Loucy (cell line): ENCODE measurements at regions not wholly inside any gene's neighbourhood (a gene's known extent, or its start where the extent isn't known, plus 50 kb on each side); places are given as distances from the start of the nearest gene placed in this dataset.

Experiments used
- H2AFZ ChIP-seq: fragments of 200-600 bp; sonication (generic); 2 replicates; pipeline ENCODE4 v1.6.0; 2016; ENCODE audit warnings: antibody characterized with exemption, mild to moderate bottlenecking, low read length, moderate library complexity
- H3F3A ChIP-seq: fragments of 200-600 bp; 2 replicates; pipeline ENCODE4 v1.6.0; 2016; ENCODE audit warnings: antibody characterized with exemption, low read depth, mild to moderate bottlenecking
- H3K27me3 ChIP-seq: fragments of 200-600 bp; sonication (generic); 2 replicates; pipeline ENCODE4 v1.6.1; 2014; ENCODE audit warnings: low read length, mild to moderate bottlenecking; ENCODE audit not compliant: insufficient read depth, poor library complexity, severe bottlenecking
- H3K36me3 ChIP-seq: fragments of 200-600 bp; sonication (generic); 2 replicates; pipeline ENCODE4 v1.6.1; 2016; ENCODE audit warnings: low read length; ENCODE audit not compliant: insufficient read depth
- H3K4me1 ChIP-seq: fragments of 200-600 bp; sonication (generic); 2 replicates; pipeline ENCODE4 v1.5.1; 2014; ENCODE audit warnings: low read length, mild to moderate bottlenecking; ENCODE audit not compliant: insufficient read depth, poor library complexity, severe bottlenecking
- H3K4me2 ChIP-seq: fragments of 200-600 bp; sonication (generic); 2 replicates; pipeline ENCODE4 v1.6.0; 2014; ENCODE audit warnings: antibody characterized with exemption, low read length, low read depth, mild to moderate bottlenecking; ENCODE audit not compliant: poor library complexity, severe bottlenecking
- H3K4me3 ChIP-seq: fragments of 200-600 bp; sonication (generic); 2 replicates; pipeline ENCODE4 v1.5.1; 2014; ENCODE audit warnings: low read length, mild to moderate bottlenecking, mixed read lengths; ENCODE audit not compliant: poor library complexity, severe bottlenecking
- H3K79me2 ChIP-seq: fragments of 200-600 bp; sonication (generic); 2 replicates; pipeline ENCODE4 v1.6.1; 2014; ENCODE audit warnings: low read length; ENCODE audit not compliant: insufficient read depth
- H3K9ac ChIP-seq: fragments of 200-600 bp; sonication (generic); 2 replicates; pipeline ENCODE4 v1.6.0; 2014; ENCODE audit warnings: mild to moderate bottlenecking, low read depth, low read length, moderate library complexity; ENCODE audit not compliant: poor library complexity, severe bottlenecking
- H3K9me2 ChIP-seq: fragments of 200-600 bp; sonication (generic); replicated peaks from 2 replicates; pipeline ENCODE4 v1.6.1; 2016; ENCODE audit warnings: low read depth, low read length, mixed read lengths
- H3K9me3 ChIP-seq: fragments of 200-600 bp; sonication (generic); 2 replicates; pipeline ENCODE4 v1.6.1; 2014; ENCODE audit warnings: mild to moderate bottlenecking, antibody characterized with exemption, low read length, low read depth; ENCODE audit not compliant: insufficient read depth
- H4K20me1 ChIP-seq: fragments of 200-600 bp; sonication (generic); 2 replicates; pipeline ENCODE4 v1.6.0; 2014; ENCODE audit warnings: antibody characterized with exemption, low read length, mild to moderate bottlenecking; ENCODE audit not compliant: insufficient read depth, poor library complexity, severe bottlenecking
- CTCF ChIP-seq: fragments of 200-600 bp; sonication (generic); conservative IDR thresholded peaks from 2 replicates; pipeline ENCODE4 v1.5.1; 2014; ENCODE audit warnings: mild to moderate bottlenecking, antibody characterized with exemption, low read length
- EZH2phosphoT487 ChIP-seq: fragments of 200-600 bp; IDR thresholded peaks from 2 replicates; pipeline ENCODE4 v1.6.1; 2018; ENCODE audit warnings: antibody characterized with exemption, mild to moderate bottlenecking, moderate library complexity, borderline replicate concordance

DNA sequence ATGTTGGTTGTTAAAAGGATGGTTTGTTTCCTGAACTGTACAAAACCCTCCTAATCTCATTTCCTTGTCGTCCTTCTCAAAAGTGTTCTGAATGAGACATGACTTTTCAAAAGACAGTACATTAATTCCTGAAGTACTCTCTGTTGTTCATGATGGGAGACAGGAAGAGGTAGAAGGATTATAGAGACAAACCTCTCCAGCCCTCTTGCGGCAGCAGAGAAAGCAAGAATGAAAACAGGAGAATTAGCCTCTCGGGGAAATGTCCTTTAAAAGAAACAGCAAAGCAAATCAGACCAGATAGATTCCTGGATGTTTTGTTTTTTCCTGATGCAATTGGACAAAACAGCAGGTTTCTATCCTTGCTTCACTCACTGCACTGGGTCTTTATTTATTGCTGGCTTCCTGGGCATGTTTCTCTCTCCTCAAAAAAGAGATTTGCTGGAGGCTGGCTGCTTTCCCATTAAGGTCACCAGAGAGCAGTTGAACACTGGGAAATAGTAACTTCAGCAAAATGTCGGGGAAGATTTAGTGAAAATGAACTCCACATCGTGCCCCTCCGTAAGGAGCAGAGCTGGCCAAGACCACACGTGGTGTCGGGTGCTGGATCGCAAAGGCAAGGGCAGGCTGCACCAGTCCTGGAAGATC is 145.8 kb upstream of the SYT6 start:
- Histone ChIP-seq H3K4me1 (no peaks in the 10 kb centered on the region), H3K4me2 (no peak overlapping the region), H3K4me3 (no peak overlapping the region), H3K79me2 (no peaks in the 10 kb centered on the region), H3K27me3 (no peaks in the 10 kb centered on the region), H2AFZ (no peak overlapping the region), H3K36me3 (no peaks in the 10 kb centered on the region), H3K9ac (no peak overlapping the region), H3F3A (no peaks in the 10 kb centered on the region), H3K9me3 (no peaks in the 10 kb centered on the region), H3K9me2 (no peaks in the 10 kb centered on the region), H4K20me1 (no peaks in the 10 kb centered on the region)
- TF ChIP-seq EZH2phosphoT487 (no peak), CTCF (no peak)

DNA sequence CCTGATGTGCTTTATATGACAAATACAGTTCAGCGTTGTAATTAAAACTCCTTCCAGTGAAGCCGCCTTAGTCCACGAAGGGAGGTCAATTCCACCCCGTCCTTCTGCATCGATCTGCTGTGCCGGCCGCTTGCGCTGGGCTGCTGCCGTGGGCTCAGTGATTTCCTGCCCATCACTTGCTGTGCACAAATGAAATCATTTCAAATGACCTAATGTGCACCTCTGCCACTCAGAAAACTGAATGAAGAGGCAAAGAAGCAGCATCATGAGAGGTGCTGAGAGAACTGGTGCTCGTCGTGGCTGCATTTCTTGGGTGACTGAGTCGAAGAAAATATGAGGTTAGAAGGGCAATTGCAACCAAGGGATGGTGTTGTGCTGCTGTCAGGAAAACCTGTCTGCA is 144.3 kb upstream of the SYT6 start:
- Histone ChIP-seq H3K27me3 (no peaks in the 10 kb centered on the region), H3K36me3 (no peaks in the 10 kb centered on the region), H3K9me2 (no peaks in the 10 kb centered on the region), H3K4me2 (no peak overlapping the region), H4K20me1 (no peaks in the 10 kb centered on the region), H3F3A (no peaks in the 10 kb centered on the region), H3K9me3 (no peaks in the 10 kb centered on the region), H3K9ac (no peak overlapping the region), H2AFZ (no peak overlapping the region), H3K79me2 (no peaks in the 10 kb centered on the region), H3K4me1 (no peaks in the 10 kb centered on the region), H3K4me3 (no peak overlapping the region)
- no peak for TF ChIP-seq EZH2phosphoT487
- TF ChIP-seq CTCF: no peak

GRCh38 chr1:114296413-114296812 is 142.7 kb upstream of the SYT6 start:
- no peaks in the 10 kb centered on the region for H3K9me2 ChIP-seq
- no peaks in the 10 kb centered on the region for H3K36me3 ChIP-seq
- TF ChIP-seq EZH2phosphoT487 (no peak), CTCF (no peak)
- no peak overlapping the region for H2AFZ ChIP-seq
- H3K4me1 ChIP-seq: no peaks in the 10 kb centered on the region
- no peaks in the 10 kb centered on the region for H3K9me3 ChIP-seq
- H3F3A ChIP-seq: no peaks in the 10 kb centered on the region
- no peaks in the 10 kb centered on the region for H4K20me1 ChIP-seq
- H3K9ac ChIP-seq: no peak overlapping the region
- H3K27me3 ChIP-seq: no peaks in the 10 kb centered on the region
- no peak overlapping the region for H3K4me2 ChIP-seq
- no peak overlapping the region for H3K4me3 ChIP-seq
- H3K79me2 ChIP-seq: no peaks in the 10 kb centered on the region
